Peyer's patch (tissue), 4 donors: ENCODE measurements at regions not wholly inside any gene's neighbourhood (a gene's known extent, or its start where the extent isn't known, plus 50 kb on each side); places are given as distances from the start of the nearest gene placed in this dataset.

ENCODE experiments used
- CTCF ChIP-seq, 6 experiments: fragments of 450-650 bp in 4 of 6; fragments of 200-600 bp in 2 of 6; sonication (generic) in 1 of 6; IDR thresholded peaks; one replicate each; pipeline ENCODE4 v1.5.1; 2017 to 2019; ENCODE audit warnings: antibody characterized with exemption in 6 of 6, mild to moderate bottlenecking in 3 of 6, moderate library complexity in 1 of 6
- POLR2A ChIP-seq, 2 donors: fragments of 450-650 bp; IDR thresholded peaks; one replicate each; pipeline ENCODE4 v1.5.1; 2017; ENCODE audit warnings: antibody characterized with exemption in 2 of 2, mild to moderate bottlenecking in 2 of 2, moderate library complexity in 2 of 2

- TF ChIP-seq CTCF (IDR thresholded peaks at IDR 0.05), result no peak
- TF ChIP-seq POLR2A (IDR thresholded peaks at IDR 0.05), result no peak
Measured at GRCh38 chr11:134679592-134679991, 267.6 kb upstream of the B3GAT1 start.
